Hepatocyte (in vitro differentiated cells): ENCODE measurements at regions not wholly inside any gene's neighbourhood (a gene's known extent, or its start where the extent isn't known, plus 50 kb on each side); places are given as distances from the start of the nearest gene placed in this dataset.

Experiments used
- DNase-seq: peaks from one replicate; pipeline ENCODE4 v3.0.0-alpha.2; 2016; ENCODE audit warnings: low spot score
- H2AFZ ChIP-seq: fragments of 200-600 bp; sonication (generic); 2 replicates; pipeline ENCODE4 v1.6.0; 2016; ENCODE audit warnings: antibody characterized with exemption, mild to moderate bottlenecking
- H3K27ac ChIP-seq: fragments of 200-600 bp; sonication (generic); 2 replicates; pipeline ENCODE4 v1.5.1; 2016; ENCODE audit warnings: mild to moderate bottlenecking
- H3K27me3 ChIP-seq: fragments of 200-600 bp; sonication (generic); 2 replicates; pipeline ENCODE4 v1.6.1; 2016
- H3K36me3 ChIP-seq: fragments of 200-600 bp; sonication (generic); replicated peaks from 2 replicates; pipeline ENCODE4 v1.5.1; 2016; ENCODE audit warnings: low read depth; ENCODE audit not compliant: insufficient read depth
- H3K4me1 ChIP-seq: fragments of 200-600 bp; sonication (generic); 2 replicates; pipeline ENCODE4 v1.5.1; 2016; ENCODE audit warnings: mild to moderate bottlenecking, moderate library complexity; ENCODE audit not compliant: insufficient read depth
- H3K4me2 ChIP-seq: fragments of 200-600 bp; sonication (generic); 2 replicates; pipeline ENCODE4 v1.6.0; 2016
- H3K4me3 ChIP-seq: fragments of 200-600 bp; sonication (generic); 2 replicates; pipeline ENCODE4 v1.5.1; 2016; ENCODE audit warnings: mild to moderate bottlenecking
- H3K79me2 ChIP-seq: fragments of 200-600 bp; sonication (generic); 2 replicates; pipeline ENCODE4 v1.6.0; 2017; ENCODE audit warnings: mild to moderate bottlenecking
- H3K9me2 ChIP-seq: fragments of 200-600 bp; sonication (generic); replicated peaks from 2 replicates; pipeline ENCODE4 v1.6.0; 2017; ENCODE audit warnings: mild to moderate bottlenecking; ENCODE audit not compliant: insufficient read depth
- H3K9me3 ChIP-seq: fragments of 200-600 bp; sonication (generic); 2 replicates; pipeline ENCODE4 v1.5.1; 2016; ENCODE audit warnings: low read depth, mild to moderate bottlenecking
- H4K20me1 ChIP-seq: fragments of 200-600 bp; sonication (generic); 2 replicates; pipeline ENCODE4 v1.6.0; 2016; ENCODE audit warnings: mild to moderate bottlenecking; ENCODE audit not compliant: insufficient read depth, poor library complexity, severe bottlenecking
- CTCF ChIP-seq: fragments of 200-600 bp; sonication (generic); IDR thresholded peaks from 2 replicates; pipeline ENCODE4 v1.5.1; 2016; ENCODE audit warnings: antibody characterized with exemption, mild to moderate bottlenecking; ENCODE audit not compliant: poor library complexity
- EZH2 ChIP-seq: fragments of 200-600 bp; sonication (generic); IDR thresholded peaks from 2 replicates; pipeline ENCODE4 v1.6.1; 2016; ENCODE audit warnings: antibody characterized with exemption, mild to moderate bottlenecking, borderline replicate concordance
- EZH2phosphoT487 ChIP-seq: fragments of 200-600 bp; sonication (generic); IDR thresholded peaks from one replicate; pipeline ENCODE4 v1.6.1; 2018; ENCODE audit warnings: antibody characterized with exemption, mild to moderate bottlenecking, low read depth, moderate library complexity; ENCODE audit not compliant: unreplicated experiment, severe bottlenecking
- WGBS: methylation state at CpG from one replicate; pipeline ENCODE4 v1.1.6; 2016; ENCODE audit warnings: low lambda C conversion rate; ENCODE audit errors: missing lambda C conversion rate; 5-methylcytosine and 5-hydroxymethylcytosine counted together

DNA sequence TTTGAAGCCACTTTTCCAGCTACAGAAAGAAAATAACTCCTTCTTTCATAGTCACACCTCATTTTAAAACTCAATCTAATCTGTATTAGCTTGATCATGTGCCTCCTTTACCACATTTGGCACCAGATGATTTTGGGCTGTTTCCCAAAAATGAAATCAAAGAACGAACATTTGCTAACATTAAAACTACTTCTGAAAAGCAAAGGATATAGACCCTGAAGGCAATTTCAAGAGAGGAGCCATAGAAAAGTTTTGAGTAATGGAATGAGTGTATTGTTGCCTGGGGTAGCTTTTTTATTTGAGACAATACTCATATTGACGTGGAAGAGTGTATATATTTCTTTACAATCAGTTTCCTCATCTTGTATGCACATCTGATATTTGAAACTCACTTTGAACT is 152.8 kb upstream of the TBL1XR1 start:
- H3K27me3 ChIP-seq, result no peaks in the 10 kb centered on the region
- no peak for TF ChIP-seq EZH2phosphoT487
- no peak for TF ChIP-seq CTCF
- TF ChIP-seq EZH2, result no peak
- peaks cover 28% of the 10 kb centered on the region for H3K4me1 ChIP-seq
- DNase-seq, result no peak
- H3K9me2 ChIP-seq, result no peaks in the 10 kb centered on the region
- H2AFZ ChIP-seq, result no peak overlapping the region
- H3K4me3 ChIP-seq, result no peak overlapping the region
- H3K36me3 ChIP-seq, result no peaks in the 10 kb centered on the region
- no peaks in the 10 kb centered on the region for H4K20me1 ChIP-seq
- H3K27ac ChIP-seq, result peak overlapping the region; percentile 13
- no peaks in the 10 kb centered on the region for H3K79me2 ChIP-seq
- 59% methylated on average over 2 of the region's 2 CpGs for WGBS
- no peaks in the 10 kb centered on the region for H3K9me3 ChIP-seq
- no peak overlapping the region for H3K4me2 ChIP-seq

- Histone ChIP-seq H3K4me3 (no peak overlapping the region), H3K27me3 (no peaks in the 10 kb centered on the region), H4K20me1 (no peaks in the 10 kb centered on the region), H3K9me2 (no peaks in the 10 kb centered on the region), H3K27ac (peak overlapping the region; percentile 85), H3K79me2 (no peaks in the 10 kb centered on the region), H3K4me2 (no peak overlapping the region), H3K9me3 (no peaks in the 10 kb centered on the region), H3K4me1 (peaks cover 20% of the 10 kb centered on the region), H2AFZ (peak overlapping the region; percentile 36), H3K36me3 (no peaks in the 10 kb centered on the region)
- TF ChIP-seq EZH2 (no peak), CTCF (no peak), EZH2phosphoT487 (no peak)
- DNase-seq, result no peak
- WGBS, result 90% methylated on average over 1 of the region's 1 CpG
These were observed 153.9 kb upstream of the TBL1XR1 start for GRCh38 chr3:177351206-177351605.

- peak overlapping the region; percentile 85 for H3K27ac ChIP-seq
These were observed 154.5 kb upstream of the TBL1XR1 start for GRCh38 chr3:177351757-177352158.

More at GRCh38 chr3:177351757-177352158, 154.5 kb upstream of the TBL1XR1 start:
- no peaks in the 10 kb centered on the region for H3K9me3 ChIP-seq
- H3K36me3 ChIP-seq, result no peaks in the 10 kb centered on the region
- H4K20me1 ChIP-seq, result no peaks in the 10 kb centered on the region
- peaks cover 23% of the 10 kb centered on the region for H3K4me1 ChIP-seq
- TF ChIP-seq CTCF (no peak), EZH2 (no peak), EZH2phosphoT487 (no peak)
- no peak overlapping the region for H3K4me2 ChIP-seq
- 81% methylated on average over 3 of the region's 3 CpGs for WGBS
- no peak for DNase-seq
- peak overlapping the region; percentile 36 for H2AFZ ChIP-seq
- H3K79me2 ChIP-seq, result no peaks in the 10 kb centered on the region
- H3K9me2 ChIP-seq, result no peaks in the 10 kb centered on the region
- no peak overlapping the region for H3K4me3 ChIP-seq
- no peaks in the 10 kb centered on the region for H3K27me3 ChIP-seq
